Small intestine (tissue), 7 donors: ENCODE measurements at regions not wholly inside any gene's neighbourhood (a gene's known extent, or its start where the extent isn't known, plus 50 kb on each side); places are given as distances from the start of the nearest gene placed in this dataset.

ENCODE experiments used
- DNase-seq, 2 donors: peaks; one replicate each; pipeline versions ENCODE4 v3.0.0 to v3.0.0-alpha.2; 2013
- FAIRE-seq: peaks from 2 replicates; lab custom pipeline; 2012; peaks lifted over from hg19 to GRCh38; lab: Jason Lieb, UNC
- H3K27ac ChIP-seq, 3 donors: one replicate each; pipeline ENCODE4 v1.5.1; 2013; ENCODE audit warnings: low read length in 2 of 3, mild to moderate bottlenecking in 2 of 3, control low read depth in 1 of 3, inconsistent platforms in 1 of 3, low read depth in 1 of 3, moderate library complexity in 1 of 3
- H3K27me3 ChIP-seq, 3 donors: one replicate each; pipeline ENCODE4 v1.6.1; 2013; ENCODE audit warnings: low read length in 3 of 3, inconsistent platforms in 1 of 3; ENCODE audit not compliant: control insufficient read depth in 3 of 3, insufficient read depth in 3 of 3
- H3K36me3 ChIP-seq, 3 donors: one replicate each; pipeline ENCODE4 v1.6.1; 2013; ENCODE audit warnings: low read length in 3 of 3, inconsistent platforms in 1 of 3, low read depth in 1 of 3, mild to moderate bottlenecking in 1 of 3, moderate library complexity in 1 of 3; ENCODE audit not compliant: control insufficient read depth in 3 of 3, insufficient read depth in 2 of 3
- H3K4me1 ChIP-seq, 3 donors: one replicate each; pipeline ENCODE4 v1.6.1; 2013; ENCODE audit warnings: low read length in 2 of 3, inconsistent platforms in 1 of 3, low read depth in 1 of 3, mild to moderate bottlenecking in 1 of 3, moderate library complexity in 1 of 3; ENCODE audit not compliant: control insufficient read depth in 3 of 3, insufficient read depth in 2 of 3
- H3K4me3 ChIP-seq, 3 donors: one replicate each; pipeline ENCODE4 v1.5.1; 2013; ENCODE audit warnings: low read length in 3 of 3, control low read depth in 1 of 3, inconsistent platforms in 1 of 3, low read depth in 1 of 3, mild to moderate bottlenecking in 1 of 3, moderate library complexity in 1 of 3
- H3K9me3 ChIP-seq, 2 donors: one replicate each; pipeline ENCODE4 v1.6.1; 2013; ENCODE audit warnings: low read depth in 1 of 2, low read length in 1 of 2; ENCODE audit not compliant: control insufficient read depth in 2 of 2, insufficient read depth in 1 of 2
- WGBS, 3 donors: extraction: QIAGEN DNeasy Blood & Tissue Kit; methylation state at CpG; one replicate each; pipeline ENCODE4 v1.1.7; 2013; 5-methylcytosine and 5-hydroxymethylcytosine counted together
- donor health status: healthy with polysubstance abuse.
- donor health status: control.
- donor health status: control.
- donor health status: Bipolar disorder and iron deficiency.
- donor health status: healthy.

- Histone ChIP-seq H3K27me3 (no peaks in the 10 kb centered on the region), H3K9me3 (no peaks in the 10 kb centered on the region), H3K27ac (no peak overlapping the region), H3K4me3 (no peak overlapping the region), H3K36me3 (no peaks in the 10 kb centered on the region), H3K4me1 (no peaks in the 10 kb centered on the region)
- FAIRE-seq (no peak), DNase-seq (no peak)
- WGBS, 3 donors = 70 to 79% (median 71%) methylated on average over 3 of the region's 3 CpGs
These were observed 528.5 kb upstream of the MGMT start for GRCh38 chr10:128938558-128938957.

GRCh38 chr10:128940081-128940480 lies 527.0 kb upstream of the MGMT start:
- Histone ChIP-seq H3K4me1 (no peaks in the 10 kb centered on the region), H3K27me3 (no peaks in the 10 kb centered on the region), H3K36me3 (no peaks in the 10 kb centered on the region), H3K4me3 (no peak overlapping the region), H3K27ac (no peak overlapping the region), H3K9me3 (no peaks in the 10 kb centered on the region)
- DNase-seq (no peak), FAIRE-seq (no peak)
- 83 to 92% (median 90%) methylated on average over 5 of the region's 5 CpGs for WGBS, 3 donors

GRCh38 chr10:128943111-128943510 lies 523.9 kb upstream of the MGMT start:
- Histone ChIP-seq H3K4me1 (no peaks in the 10 kb centered on the region), H3K27ac (no peak overlapping the region), H3K9me3 (peaks cover 0 to 3% of the 10 kb centered on the region in 2 donors), H3K4me3 (no peak overlapping the region), H3K27me3 (no peaks in the 10 kb centered on the region), H3K36me3 (no peaks in the 10 kb centered on the region)
- DNase-seq = no peak
- WGBS, 3 donors = 74 to 93% (median 84%) methylated on average over 6 of the region's 6 CpGs
- FAIRE-seq = no peak

GRCh38 chr10:128945398-128945797 lies 521.6 kb upstream of the MGMT start:
- DNase-seq (no peak), FAIRE-seq (no peak)
- Histone ChIP-seq H3K36me3 (no peaks in the 10 kb centered on the region), H3K27me3 (no peaks in the 10 kb centered on the region), H3K4me1 (no peaks in the 10 kb centered on the region), H3K27ac (no peak overlapping the region), H3K9me3 (peaks cover 0 to 3% of the 10 kb centered on the region in 2 donors), H3K4me3 (no peak overlapping the region)
- 78 to 85% (median 82%) methylated on average over 7 of the region's 7 CpGs for WGBS, 3 donors

GRCh38 chr10:128950159-128950915 lies 516.7 kb upstream of the MGMT start:
- no peaks in the 10 kb centered on the region for H3K27me3 ChIP-seq
- H3K4me1 ChIP-seq = no peaks in the 10 kb centered on the region
- peaks cover 0 to 3% of the 10 kb centered on the region in 2 donors for H3K9me3 ChIP-seq
- no peak overlapping the region for H3K27ac ChIP-seq
- DNase-seq = no peak
- no peak overlapping the region for H3K4me3 ChIP-seq
- no peak for FAIRE-seq
- 89% methylated on average over 18 of the region's 18 CpGs for WGBS, 3 donors
- no peaks in the 10 kb centered on the region for H3K36me3 ChIP-seq

- FAIRE-seq (no peak), DNase-seq (no peak)
- 76 to 83% (median 79%) methylated on average over 4 of the region's 4 CpGs for WGBS, 3 donors
- no peaks in the 10 kb centered on the region for H3K4me1 ChIP-seq
- no peak overlapping the region for H3K4me3 ChIP-seq
- H3K27me3 ChIP-seq = no peaks in the 10 kb centered on the region
- peaks cover 0 to 3% of the 10 kb centered on the region in 2 donors for H3K9me3 ChIP-seq
- H3K27ac ChIP-seq = no peak overlapping the region
- no peaks in the 10 kb centered on the region for H3K36me3 ChIP-seq
These were observed 516.1 kb upstream of the MGMT start for GRCh38 chr10:128950916-128951275.

GRCh38 chr10:128952856-128953255 lies 514.2 kb upstream of the MGMT start:
- WGBS, 3 donors = 86 to 93% (median 93%) methylated on average over 8 of the region's 8 CpGs
- DNase-seq = no peak

GRCh38 chr10:128956149-128956548 lies 510.9 kb upstream of the MGMT start:
- FAIRE-seq (no peak), DNase-seq (no peak)
- 77 to 90% (median 77%) methylated on average over 1 of the region's 1 CpG for WGBS, 3 donors
- H3K27me3 ChIP-seq = no peaks in the 10 kb centered on the region
- H3K36me3 ChIP-seq = no peaks in the 10 kb centered on the region
- no peak overlapping the region for H3K27ac ChIP-seq
- no peaks in the 10 kb centered on the region for H3K9me3 ChIP-seq
- H3K4me1 ChIP-seq = no peaks in the 10 kb centered on the region
- H3K4me3 ChIP-seq = no peak overlapping the region

More at GRCh38 chr10:128952856-128953255, 514.2 kb upstream of the MGMT start:
- H3K4me3 ChIP-seq = no peak overlapping the region
- H3K27me3 ChIP-seq = no peaks in the 10 kb centered on the region
- no peaks in the 10 kb centered on the region for H3K36me3 ChIP-seq
- H3K27ac ChIP-seq = no peak overlapping the region
- H3K4me1 ChIP-seq = no peaks in the 10 kb centered on the region
- H3K9me3 ChIP-seq = no peaks in the 10 kb centered on the region
- no peak for FAIRE-seq

- DNase-seq (no peak), FAIRE-seq (no peak)
- 44 to 56% (median 46%) methylated on average over 4 of the region's 4 CpGs for WGBS, 3 donors
- Histone ChIP-seq H3K27me3 (peaks cover 0 to 3% (median 0%) of the 10 kb centered on the region in 3 donors), H3K4me3 (no peak overlapping the region), H3K9me3 (no peaks in the 10 kb centered on the region), H3K4me1 (no peaks in the 10 kb centered on the region), H3K36me3 (no peaks in the 10 kb centered on the region), H3K27ac (no peak overlapping the region)
These were observed 509.8 kb upstream of the MGMT start for GRCh38 chr10:128957221-128957620.
